ENCODE measurements at regions not wholly inside any gene's neighbourhood (a gene's known extent, or its start where the extent isn't known, plus 50 kb on each side); places are given as distances from the start of the nearest gene placed in this dataset.
"Not testable (repeated sequence)": the region's sequence is repeated elsewhere in the genome, so short reads cannot be mapped to it uniquely, and the experiment has no call there.

GRCh38 chr2:87638114-87638807, 109.6 kb upstream of the PLGLB2 start:
- CTCF ChIA-PET; H3K36me3 Mint-ChIP-seq (ENCODE audit: insufficient read depth, unreplicated experiment); DNase-seq; intact Hi-C loops (cut with micrococcal nuclease; ENCODE audit: unreplicated experiment); H3K4me3 Mint-ChIP-seq (ENCODE audit: low read depth, unreplicated experiment); H3K27ac Mint-ChIP-seq (ENCODE audit: unreplicated experiment); H3K4me1 Mint-ChIP-seq (ENCODE audit: low read depth, unreplicated experiment); H3K9me3 Mint-ChIP-seq (ENCODE audit: low read depth, unreplicated experiment); BruUV-seq (replicated peaks); H3K27me3 Mint-ChIP-seq (ENCODE audit: unreplicated experiment): not testable (repeated sequence)

GRCh38 chr2:87638872-87639271, 109.0 kb upstream of the PLGLB2 start:
- H3K4me1 Mint-ChIP-seq (ENCODE audit: low read depth, unreplicated experiment); DNase-seq; intact Hi-C loops (cut with micrococcal nuclease; ENCODE audit: unreplicated experiment); H3K4me3 Mint-ChIP-seq (ENCODE audit: low read depth, unreplicated experiment); H3K9me3 Mint-ChIP-seq (ENCODE audit: low read depth, unreplicated experiment); BruUV-seq (replicated peaks); H3K27me3 Mint-ChIP-seq (ENCODE audit: unreplicated experiment); H3K36me3 Mint-ChIP-seq (ENCODE audit: insufficient read depth, unreplicated experiment); CTCF ChIA-PET; H3K27ac Mint-ChIP-seq (ENCODE audit: unreplicated experiment): not testable (repeated sequence)

- CTCF ChIA-PET; DNase-seq; H3K36me3 Mint-ChIP-seq (ENCODE audit: insufficient read depth, unreplicated experiment); H3K9me3 Mint-ChIP-seq (ENCODE audit: low read depth, unreplicated experiment); H3K27ac Mint-ChIP-seq (ENCODE audit: unreplicated experiment); BruUV-seq (replicated peaks); intact Hi-C loops (cut with micrococcal nuclease; ENCODE audit: unreplicated experiment); H3K4me3 Mint-ChIP-seq (ENCODE audit: low read depth, unreplicated experiment); H3K27me3 Mint-ChIP-seq (ENCODE audit: unreplicated experiment); H3K4me1 Mint-ChIP-seq (ENCODE audit: low read depth, unreplicated experiment): not testable (repeated sequence)
These were observed 108.0 kb upstream of the PLGLB2 start for GRCh38 chr2:87639801-87640440.

GRCh38 chr2:87640961-87641563, 106.8 kb upstream of the PLGLB2 start:
- H3K4me1 Mint-ChIP-seq (ENCODE audit: low read depth, unreplicated experiment); BruUV-seq (replicated peaks); H3K4me3 Mint-ChIP-seq (ENCODE audit: low read depth, unreplicated experiment); intact Hi-C loops (cut with micrococcal nuclease; ENCODE audit: unreplicated experiment); H3K9me3 Mint-ChIP-seq (ENCODE audit: low read depth, unreplicated experiment); DNase-seq; H3K27ac Mint-ChIP-seq (ENCODE audit: unreplicated experiment); H3K36me3 Mint-ChIP-seq (ENCODE audit: insufficient read depth, unreplicated experiment); CTCF ChIA-PET; H3K27me3 Mint-ChIP-seq (ENCODE audit: unreplicated experiment): not testable (repeated sequence)

GRCh38 chr2:87643165-87643564, 104.7 kb upstream of the PLGLB2 start:
- BruUV-seq (replicated peaks); intact Hi-C loops (cut with micrococcal nuclease; ENCODE audit: unreplicated experiment); DNase-seq; H3K4me1 Mint-ChIP-seq (ENCODE audit: low read depth, unreplicated experiment); H3K36me3 Mint-ChIP-seq (ENCODE audit: insufficient read depth, unreplicated experiment); H3K27ac Mint-ChIP-seq (ENCODE audit: unreplicated experiment); H3K27me3 Mint-ChIP-seq (ENCODE audit: unreplicated experiment); CTCF ChIA-PET; H3K9me3 Mint-ChIP-seq (ENCODE audit: low read depth, unreplicated experiment); H3K4me3 Mint-ChIP-seq (ENCODE audit: low read depth, unreplicated experiment): not testable (repeated sequence)

GRCh38 chr2:87647737-87648498, 100.0 kb upstream of the PLGLB2 start:
- H3K27ac Mint-ChIP-seq (ENCODE audit: unreplicated experiment); H3K36me3 Mint-ChIP-seq (ENCODE audit: insufficient read depth, unreplicated experiment); CTCF ChIA-PET; intact Hi-C loops (cut with micrococcal nuclease; ENCODE audit: unreplicated experiment); H3K27me3 Mint-ChIP-seq (ENCODE audit: unreplicated experiment); H3K4me1 Mint-ChIP-seq (ENCODE audit: low read depth, unreplicated experiment); BruUV-seq (replicated peaks); H3K4me3 Mint-ChIP-seq (ENCODE audit: low read depth, unreplicated experiment); DNase-seq; H3K9me3 Mint-ChIP-seq (ENCODE audit: low read depth, unreplicated experiment): not testable (repeated sequence)

- H3K27ac Mint-ChIP-seq (ENCODE audit: unreplicated experiment); DNase-seq; H3K36me3 Mint-ChIP-seq (ENCODE audit: insufficient read depth, unreplicated experiment); intact Hi-C loops (cut with micrococcal nuclease; ENCODE audit: unreplicated experiment); H3K4me3 Mint-ChIP-seq (ENCODE audit: low read depth, unreplicated experiment); CTCF ChIA-PET; BruUV-seq (replicated peaks); H3K4me1 Mint-ChIP-seq (ENCODE audit: low read depth, unreplicated experiment); H3K9me3 Mint-ChIP-seq (ENCODE audit: low read depth, unreplicated experiment); H3K27me3 Mint-ChIP-seq (ENCODE audit: unreplicated experiment): not testable (repeated sequence)
These were observed 99.1 kb upstream of the PLGLB2 start for GRCh38 chr2:87648815-87649214.

GRCh38 chr2:87649871-87650270, 98.0 kb upstream of the PLGLB2 start:
- H3K9me3 Mint-ChIP-seq (ENCODE audit: low read depth, unreplicated experiment); H3K27ac Mint-ChIP-seq (ENCODE audit: unreplicated experiment); intact Hi-C loops (cut with micrococcal nuclease; ENCODE audit: unreplicated experiment); DNase-seq; CTCF ChIA-PET; H3K36me3 Mint-ChIP-seq (ENCODE audit: insufficient read depth, unreplicated experiment); H3K4me1 Mint-ChIP-seq (ENCODE audit: low read depth, unreplicated experiment); H3K4me3 Mint-ChIP-seq (ENCODE audit: low read depth, unreplicated experiment); H3K27me3 Mint-ChIP-seq (ENCODE audit: unreplicated experiment); BruUV-seq (replicated peaks): not testable (repeated sequence)

- DNase-seq; H3K36me3 Mint-ChIP-seq (ENCODE audit: insufficient read depth, unreplicated experiment); CTCF ChIA-PET; H3K4me1 Mint-ChIP-seq (ENCODE audit: low read depth, unreplicated experiment); H3K27me3 Mint-ChIP-seq (ENCODE audit: unreplicated experiment); H3K4me3 Mint-ChIP-seq (ENCODE audit: low read depth, unreplicated experiment); BruUV-seq (replicated peaks); H3K9me3 Mint-ChIP-seq (ENCODE audit: low read depth, unreplicated experiment); H3K27ac Mint-ChIP-seq (ENCODE audit: unreplicated experiment); intact Hi-C loops (cut with micrococcal nuclease; ENCODE audit: unreplicated experiment): not testable (repeated sequence)
These were observed 97.0 kb upstream of the PLGLB2 start for GRCh38 chr2:87650837-87651236.

- CTCF ChIA-PET; H3K27me3 Mint-ChIP-seq (ENCODE audit: unreplicated experiment); H3K27ac Mint-ChIP-seq (ENCODE audit: unreplicated experiment): not testable (repeated sequence)
These were observed 96.3 kb upstream of the PLGLB2 start for GRCh38 chr2:87651589-87651988.

More at GRCh38 chr2:87651589-87651988, 96.3 kb upstream of the PLGLB2 start:
- H3K4me3 Mint-ChIP-seq (ENCODE audit: low read depth, unreplicated experiment); H3K9me3 Mint-ChIP-seq (ENCODE audit: low read depth, unreplicated experiment); DNase-seq; H3K4me1 Mint-ChIP-seq (ENCODE audit: low read depth, unreplicated experiment); BruUV-seq (replicated peaks); H3K36me3 Mint-ChIP-seq (ENCODE audit: insufficient read depth, unreplicated experiment); intact Hi-C loops (cut with micrococcal nuclease; ENCODE audit: unreplicated experiment): not testable (repeated sequence)

Data from Calu3 (cell line).